Endothelial cell of umbilical vein (primary cell): ENCODE measurements at regions not wholly inside any gene's neighbourhood (a gene's known extent, or its start where the extent isn't known, plus 50 kb on each side); places are given as distances from the start of the nearest gene placed in this dataset.

Experiments used
- BruUV-seq: library from RNA; stranded (reverse); fragments of 400-500 nt; replicated peaks from 2 replicates; lab custom pipeline; 2021; lab: Mats Ljungman, UMichigan
- CTCF ChIA-PET: fragments of 300-600, 350-600 bp; sonication (Branson Sonifier 250); formaldehyde crosslinking; loops from one replicate; lab custom pipeline; 2021; ENCODE audit warnings: antibody characterized with exemption, inconsistent platforms; lab: Charles Lee
- POLR2A ChIA-PET: fragments of 300-600, 350-600 bp; sonication (Branson Sonifier 250); formaldehyde crosslinking; loops from one replicate; lab custom pipeline; 2021; ENCODE audit warnings: antibody characterized with exemption, inconsistent platforms; lab: Charles Lee
- DNase-seq: peaks from one replicate; pipeline ENCODE4 v3.0.0-alpha.2; 2011; ENCODE audit warnings: low read depth, low spot score
- FAIRE-seq: peaks from 2 replicates; lab custom pipeline; 2011; peaks lifted over from hg19 to GRCh38; lab: Jason Lieb, UNC
- H2AFZ ChIP-seq: 2 replicates; pipeline ENCODE4 v1.6.0; 2012; ENCODE audit warnings: low read depth, low read length, control low read depth, inconsistent platforms
- H3K27ac ChIP-seq: 2 replicates; pipeline ENCODE4 v1.5.1; 2011; ENCODE audit warnings: low read depth, mild to moderate bottlenecking, control low read depth, low read length, moderate library complexity; ENCODE audit not compliant: insufficient read depth
- H3K27me3 ChIP-seq, 2 experiments: 2 replicates each; pipeline versions ENCODE4 v1.6.0 to v1.6.1; 2011; ENCODE audit warnings: low read length in 2 of 2, mixed read lengths in 1 of 2; ENCODE audit not compliant: control insufficient read depth in 2 of 2, insufficient read depth in 2 of 2
- H3K36me3 ChIP-seq, 2 experiments: 2 replicates in 1 of 2; 3 replicates in 1 of 2; pipeline ENCODE4 v1.5.1; 2011; ENCODE audit warnings: low read length in 2 of 2, mild to moderate bottlenecking in 1 of 2, moderate library complexity in 1 of 2; ENCODE audit not compliant: control insufficient read depth in 2 of 2, insufficient read depth in 2 of 2; ENCODE audit errors: extremely low read depth in 1 of 2
- H3K4me1 ChIP-seq: 3 replicates; pipeline ENCODE4 v1.5.1; 2011; ENCODE audit warnings: mild to moderate bottlenecking, low read length; ENCODE audit not compliant: control insufficient read depth, insufficient read depth; ENCODE audit errors: extremely low read depth
- H3K4me2 ChIP-seq: 2 replicates; pipeline ENCODE4 v1.6.1; 2011; ENCODE audit warnings: low read length, control low read depth, mixed read lengths; ENCODE audit not compliant: insufficient read depth
- H3K4me3 ChIP-seq, 3 experiments: fragments of 200-600 bp in 1 of 3; sonication (generic), shearing (Covaris generic) in 1 of 3; replicated peaks in 1 of 3; 2 replicates each; pipeline ENCODE4 v1.5.1; 2011 to 2016; ENCODE audit warnings: control low read depth in 3 of 3, low read length in 3 of 3, mild to moderate bottlenecking in 2 of 3, inconsistent platforms in 1 of 3, low read depth in 1 of 3, moderate library complexity in 1 of 3; ENCODE audit not compliant: insufficient read depth in 1 of 3
- H3K79me2 ChIP-seq: 2 replicates; pipeline ENCODE4 v1.6.0; 2012; ENCODE audit warnings: low read length, inconsistent platforms; ENCODE audit not compliant: control insufficient read depth, insufficient read depth
- H3K9ac ChIP-seq: replicated peaks from 2 replicates; pipeline ENCODE3; 2011; ENCODE audit warnings: low read length, control low read depth; ENCODE audit not compliant: insufficient read depth; ENCODE audit errors: extremely low read depth
- H3K9me1 ChIP-seq: replicated peaks from 3 replicates; pipeline ENCODE4 v1.6.0; 2011; ENCODE audit warnings: mild to moderate bottlenecking, low read length; ENCODE audit not compliant: control insufficient read depth, insufficient read depth; ENCODE audit errors: extremely low read depth
- H3K9me3 ChIP-seq: replicated peaks from 2 replicates; pipeline ENCODE4 v1.5.1; 2012; ENCODE audit warnings: low read length, inconsistent platforms; ENCODE audit not compliant: control insufficient read depth, insufficient read depth
- H4K20me1 ChIP-seq: replicated peaks from 2 replicates; pipeline ENCODE3; 2011; ENCODE audit warnings: mild to moderate bottlenecking, low read length; ENCODE audit not compliant: control insufficient read depth, insufficient read depth; ENCODE audit errors: extremely low read depth
- CTCF ChIP-seq, 2 donors: IDR thresholded peaks; 1 replicate in 1 of 2; 2 replicates in 1 of 2; pipeline ENCODE4 v1.5.1; 2011; ENCODE audit warnings: low read length in 2 of 2, mild to moderate bottlenecking in 2 of 2, moderate library complexity in 2 of 2, control low read depth in 1 of 2, inconsistent platforms in 1 of 2, low read depth in 1 of 2; ENCODE audit not compliant: insufficient read depth in 1 of 2; ENCODE audit errors: extremely low read depth in 1 of 2
- EZH2 ChIP-seq: IDR thresholded peaks from 2 replicates; pipeline ENCODE4 v1.6.1; 2012; ENCODE audit warnings: borderline replicate concordance, low read depth, mild to moderate bottlenecking, moderate library complexity, low read length, inconsistent platforms; ENCODE audit not compliant: severe bottlenecking
- FOS ChIP-seq: IDR thresholded peaks from 2 replicates; pipeline ENCODE4 v1.6.1; 2011; ENCODE audit warnings: mild to moderate bottlenecking, low read length, moderate library complexity, borderline replicate concordance; ENCODE audit not compliant: insufficient read depth
- MYC ChIP-seq: IDR thresholded peaks from one replicate; pipeline ENCODE4 v1.6.1; 2011; ENCODE audit warnings: mild to moderate bottlenecking, low read depth, low read length
- POLR2AphosphoS5 ChIP-seq: IDR thresholded peaks from 2 replicates; pipeline ENCODE4 v1.6.1; 2012; ENCODE audit warnings: low read depth, mild to moderate bottlenecking, control low read depth, low read length, moderate library complexity; ENCODE audit not compliant: insufficient read depth
- dilution Hi-C: fragments of 300-500 bp; cut with MboI; formaldehyde crosslinking; loops from one replicate; pipeline ENCODE4 v1.15.0; 2019; ENCODE audit warnings: low sequenced_read_pairs; ENCODE audit not compliant: extremely low pct_ligation_motif_present
- intact Hi-C: fragments of 100-400 bp; cut with micrococcal nuclease; formaldehyde crosslinking; loops from one replicate; pipeline ENCODE4 v1.10.0; 2022
- TF ChIP-seq, protein P1 (sequence below): IDR thresholded peaks from 2 replicates; pipeline ENCODE4 v1.6.1; 2011; ENCODE audit not compliant: insufficient read depth, insufficient read length

GRCh38 chr2:85954590-85955458 is 66.0 kb upstream of the ST3GAL5 start:
- Histone ChIP-seq H3K27me3 (peaks cover 0 to 2% of the 10 kb centered on the region in 2 experiments), H3K9ac (no peak overlapping the region), H3K4me2 (no peak overlapping the region), H3K36me3 (no peaks in the 10 kb centered on the region), H3K4me1 (peaks cover 9% of the 10 kb centered on the region), H2AFZ (no peak overlapping the region), H3K79me2 (no peaks in the 10 kb centered on the region), H4K20me1 (no peaks in the 10 kb centered on the region), H3K4me3 (no peak overlapping the region), H3K27ac (no peak overlapping the region), H3K9me1 (no peaks in the 10 kb centered on the region), H3K9me3 (no peaks in the 10 kb centered on the region)
- FAIRE-seq (no peak), DNase-seq (no peak)
- intact Hi-C loops, result no loop called here
- no TSS peak for BruUV-seq
- POLR2A ChIA-PET, result no interaction called here
- dilution Hi-C loops, result no loop called here
- no peak for TF ChIP-seq CTCF (IDR thresholded peaks at IDR 0.05; ENCODE audit: extremely low read depth in 1 of 2, insufficient read depth in 1 of 2, low read depth in 1 of 2, low read length in 2 of 2)
- TF ChIP-seq, protein P1, sequence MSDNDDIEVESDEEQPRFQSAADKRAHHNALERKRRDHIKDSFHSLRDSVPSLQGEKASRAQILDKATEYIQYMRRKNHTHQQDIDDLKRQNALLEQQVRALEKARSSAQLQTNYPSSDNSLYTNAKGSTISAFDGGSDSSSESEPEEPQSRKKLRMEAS, result no peak
- TF ChIP-seq MYC, result no peak
- no peak for TF ChIP-seq POLR2AphosphoS5
- TF ChIP-seq EZH2, result no peak
- no peak for TF ChIP-seq FOS
- CTCF ChIA-PET, result no interaction called here
